Loucy (cell line): ENCODE measurements at regions not wholly inside any gene's neighbourhood (a gene's known extent, or its start where the extent isn't known, plus 50 kb on each side); places are given as distances from the start of the nearest gene placed in this dataset.

ENCODE experiments used
- H2AFZ ChIP-seq: fragments of 200-600 bp; sonication (generic); 2 replicates; pipeline ENCODE4 v1.6.0; 2016; ENCODE audit warnings: antibody characterized with exemption, mild to moderate bottlenecking, low read length, moderate library complexity
- H3F3A ChIP-seq: fragments of 200-600 bp; 2 replicates; pipeline ENCODE4 v1.6.0; 2016; ENCODE audit warnings: antibody characterized with exemption, low read depth, mild to moderate bottlenecking
- H3K27me3 ChIP-seq: fragments of 200-600 bp; sonication (generic); 2 replicates; pipeline ENCODE4 v1.6.1; 2014; ENCODE audit warnings: low read length, mild to moderate bottlenecking; ENCODE audit not compliant: insufficient read depth, poor library complexity, severe bottlenecking
- H3K36me3 ChIP-seq: fragments of 200-600 bp; sonication (generic); 2 replicates; pipeline ENCODE4 v1.6.1; 2016; ENCODE audit warnings: low read length; ENCODE audit not compliant: insufficient read depth
- H3K4me1 ChIP-seq: fragments of 200-600 bp; sonication (generic); 2 replicates; pipeline ENCODE4 v1.5.1; 2014; ENCODE audit warnings: low read length, mild to moderate bottlenecking; ENCODE audit not compliant: insufficient read depth, poor library complexity, severe bottlenecking
- H3K4me2 ChIP-seq: fragments of 200-600 bp; sonication (generic); 2 replicates; pipeline ENCODE4 v1.6.0; 2014; ENCODE audit warnings: antibody characterized with exemption, low read length, low read depth, mild to moderate bottlenecking; ENCODE audit not compliant: poor library complexity, severe bottlenecking
- H3K4me3 ChIP-seq: fragments of 200-600 bp; sonication (generic); 2 replicates; pipeline ENCODE4 v1.5.1; 2014; ENCODE audit warnings: low read length, mild to moderate bottlenecking, mixed read lengths; ENCODE audit not compliant: poor library complexity, severe bottlenecking
- H3K79me2 ChIP-seq: fragments of 200-600 bp; sonication (generic); 2 replicates; pipeline ENCODE4 v1.6.1; 2014; ENCODE audit warnings: low read length; ENCODE audit not compliant: insufficient read depth
- H3K9ac ChIP-seq: fragments of 200-600 bp; sonication (generic); 2 replicates; pipeline ENCODE4 v1.6.0; 2014; ENCODE audit warnings: mild to moderate bottlenecking, low read depth, low read length, moderate library complexity; ENCODE audit not compliant: poor library complexity, severe bottlenecking
- H3K9me2 ChIP-seq: fragments of 200-600 bp; sonication (generic); replicated peaks from 2 replicates; pipeline ENCODE4 v1.6.1; 2016; ENCODE audit warnings: low read depth, low read length, mixed read lengths
- H3K9me3 ChIP-seq: fragments of 200-600 bp; sonication (generic); 2 replicates; pipeline ENCODE4 v1.6.1; 2014; ENCODE audit warnings: mild to moderate bottlenecking, antibody characterized with exemption, low read length, low read depth; ENCODE audit not compliant: insufficient read depth
- H4K20me1 ChIP-seq: fragments of 200-600 bp; sonication (generic); 2 replicates; pipeline ENCODE4 v1.6.0; 2014; ENCODE audit warnings: antibody characterized with exemption, low read length, mild to moderate bottlenecking; ENCODE audit not compliant: insufficient read depth, poor library complexity, severe bottlenecking
- EZH2phosphoT487 ChIP-seq: fragments of 200-600 bp; IDR thresholded peaks from 2 replicates; pipeline ENCODE4 v1.6.1; 2018; ENCODE audit warnings: antibody characterized with exemption, mild to moderate bottlenecking, moderate library complexity, borderline replicate concordance
- TF ChIP-seq, protein P1 (sequence below): fragments of 200-600 bp; sonication (generic); conservative IDR thresholded peaks from 2 replicates; pipeline ENCODE4 v1.5.1; 2014; ENCODE audit warnings: mild to moderate bottlenecking, antibody characterized with exemption, low read length

DNA sequence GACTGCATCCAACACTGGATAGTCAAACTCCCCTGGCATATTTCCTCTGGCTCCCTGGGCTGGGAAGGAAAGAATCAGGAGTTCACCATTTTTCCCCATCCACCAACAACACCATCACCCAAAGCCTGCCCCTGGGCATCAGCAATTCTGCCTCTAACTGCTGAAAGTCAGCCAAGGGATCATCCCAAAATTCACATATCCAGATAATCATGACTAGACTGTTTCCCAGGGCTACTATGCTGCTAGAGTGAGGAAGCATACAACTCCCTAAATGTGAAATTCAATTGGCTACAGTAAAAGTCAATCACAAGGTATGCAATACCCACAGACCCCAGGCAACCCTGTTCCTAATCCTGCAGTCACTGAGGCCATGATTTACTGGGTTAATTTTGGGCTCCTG lies 230.6 kb downstream of the C16orf95 start:
- H3K36me3 ChIP-seq, result no peaks in the 10 kb centered on the region
- no peaks in the 10 kb centered on the region for H4K20me1 ChIP-seq
- peaks cover 9% of the 10 kb centered on the region; the same call in 1 of the 2 replicates for H3K9me3 ChIP-seq
- H3K4me3 ChIP-seq, result no peak overlapping the region
- TF ChIP-seq, protein P1, sequence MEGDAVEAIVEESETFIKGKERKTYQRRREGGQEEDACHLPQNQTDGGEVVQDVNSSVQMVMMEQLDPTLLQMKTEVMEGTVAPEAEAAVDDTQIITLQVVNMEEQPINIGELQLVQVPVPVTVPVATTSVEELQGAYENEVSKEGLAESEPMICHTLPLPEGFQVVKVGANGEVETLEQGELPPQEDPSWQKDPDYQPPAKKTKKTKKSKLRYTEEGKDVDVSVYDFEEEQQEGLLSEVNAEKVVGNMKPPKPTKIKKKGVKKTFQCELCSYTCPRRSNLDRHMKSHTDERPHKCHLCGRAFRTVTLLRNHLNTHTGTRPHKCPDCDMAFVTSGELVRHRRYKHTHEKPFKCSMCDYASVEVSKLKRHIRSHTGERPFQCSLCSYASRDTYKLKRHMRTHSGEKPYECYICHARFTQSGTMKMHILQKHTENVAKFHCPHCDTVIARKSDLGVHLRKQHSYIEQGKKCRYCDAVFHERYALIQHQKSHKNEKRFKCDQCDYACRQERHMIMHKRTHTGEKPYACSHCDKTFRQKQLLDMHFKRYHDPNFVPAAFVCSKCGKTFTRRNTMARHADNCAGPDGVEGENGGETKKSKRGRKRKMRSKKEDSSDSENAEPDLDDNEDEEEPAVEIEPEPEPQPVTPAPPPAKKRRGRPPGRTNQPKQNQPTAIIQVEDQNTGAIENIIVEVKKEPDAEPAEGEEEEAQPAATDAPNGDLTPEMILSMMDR, result no peak
- TF ChIP-seq EZH2phosphoT487, result no peak
- H3F3A ChIP-seq, result no peaks in the 10 kb centered on the region
- H3K9ac ChIP-seq, result no peak overlapping the region
- H2AFZ ChIP-seq, result no peak overlapping the region
- H3K9me2 ChIP-seq, result no peaks in the 10 kb centered on the region
- no peaks in the 10 kb centered on the region for H3K4me1 ChIP-seq
- H3K79me2 ChIP-seq, result no peaks in the 10 kb centered on the region
- no peak overlapping the region for H3K4me2 ChIP-seq
- H3K27me3 ChIP-seq, result no peaks in the 10 kb centered on the region

DNA sequence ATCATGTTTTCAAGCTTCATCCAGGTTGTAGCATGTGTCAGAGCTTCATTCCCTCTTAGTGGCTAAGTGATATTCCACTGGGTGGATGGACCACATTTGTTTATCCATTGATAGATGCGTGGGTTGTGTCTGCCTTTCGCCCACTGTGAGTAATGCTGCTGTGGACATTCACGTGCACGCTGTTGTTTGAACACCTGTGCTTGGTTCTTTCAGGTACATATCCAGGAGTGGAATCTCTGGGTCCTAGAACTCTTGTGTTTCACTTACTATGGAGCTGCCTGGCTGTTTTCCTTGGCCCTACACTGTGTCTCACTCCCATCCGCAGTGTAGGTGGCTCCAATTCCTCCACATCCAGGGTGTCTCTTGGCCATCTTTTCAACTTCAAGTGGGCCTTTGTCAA lies 224.2 kb downstream of the C16orf95 start:
- Histone ChIP-seq H2AFZ (no peak overlapping the region), H3K9me2 (no peaks in the 10 kb centered on the region), H3K4me1 (no peaks in the 10 kb centered on the region), H3K79me2 (no peaks in the 10 kb centered on the region), H3K36me3 (no peaks in the 10 kb centered on the region), H4K20me1 (no peaks in the 10 kb centered on the region), H3F3A (no peaks in the 10 kb centered on the region), H3K27me3 (no peaks in the 10 kb centered on the region), H3K9me3 (no peaks in the 10 kb centered on the region), H3K4me2 (no peak overlapping the region), H3K4me3 (no peak overlapping the region), H3K9ac (no peak overlapping the region)
- TF ChIP-seq, protein P1, result no peak
- no peak for TF ChIP-seq EZH2phosphoT487

DNA sequence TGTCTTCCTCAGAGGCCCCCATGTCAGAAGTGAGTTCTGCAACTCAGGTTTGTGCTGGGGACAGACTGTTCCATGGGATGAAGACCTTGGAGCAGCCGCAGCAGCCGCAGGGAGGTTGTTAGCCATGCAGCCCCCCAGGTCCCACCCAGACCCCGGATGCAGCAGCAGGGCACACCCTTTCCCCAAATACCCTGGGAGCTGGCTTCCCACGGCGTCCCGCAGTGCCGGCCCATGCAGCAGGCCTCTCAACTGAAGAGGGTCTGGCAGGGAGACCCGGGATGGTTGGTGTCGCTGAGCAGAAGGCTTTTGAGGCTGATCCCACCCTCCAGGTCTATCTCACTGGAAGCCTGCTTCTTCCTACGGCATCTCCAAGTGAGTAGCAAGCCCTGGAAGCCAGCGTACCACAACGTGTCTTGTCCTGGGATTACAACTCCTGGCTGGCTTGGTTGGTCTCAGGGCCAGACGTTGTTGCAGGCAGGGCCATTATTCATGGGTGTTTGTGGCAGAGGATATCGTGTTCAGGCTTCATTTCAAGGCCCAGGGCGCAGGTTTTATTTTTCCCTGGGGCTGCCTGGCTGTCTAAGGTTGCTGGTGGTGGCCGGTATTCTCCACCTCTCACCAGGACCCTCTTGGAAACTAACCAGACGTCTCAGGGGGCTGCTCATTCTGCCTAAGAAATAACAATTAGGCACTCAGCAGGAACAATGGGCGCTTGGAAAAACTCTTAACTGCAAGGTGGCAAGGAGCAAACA lies 223.2 kb downstream of the C16orf95 start:
- H3K9ac ChIP-seq, result no peak overlapping the region
- no peaks in the 10 kb centered on the region for H3K36me3 ChIP-seq
- H3F3A ChIP-seq, result no peaks in the 10 kb centered on the region
- no peaks in the 10 kb centered on the region for H3K9me3 ChIP-seq
- H3K79me2 ChIP-seq, result no peaks in the 10 kb centered on the region
- TF ChIP-seq EZH2phosphoT487, result no peak
- TF ChIP-seq, protein P1, result no peak
- no peaks in the 10 kb centered on the region for H3K27me3 ChIP-seq
- H3K4me2 ChIP-seq, result no peak overlapping the region
- no peak overlapping the region for H2AFZ ChIP-seq
- no peak overlapping the region for H3K4me3 ChIP-seq
- H4K20me1 ChIP-seq, result no peaks in the 10 kb centered on the region
- no peaks in the 10 kb centered on the region for H3K9me2 ChIP-seq
- no peaks in the 10 kb centered on the region for H3K4me1 ChIP-seq
